Loucy (cell line): ENCODE measurements at regions not wholly inside any gene's neighbourhood (a gene's known extent, or its start where the extent isn't known, plus 50 kb on each side); places are given as distances from the start of the nearest gene placed in this dataset.
A peak's percentile ranks its signal among the peaks of the same experiment; 100 is the strongest.
"Not testable (repeated sequence)": the region's sequence is repeated elsewhere in the genome, so short reads cannot be mapped to it uniquely, and the experiment has no call there.

Experiments used
- H2AFZ ChIP-seq: fragments of 200-600 bp; sonication (generic); 2 replicates; pipeline ENCODE4 v1.6.0; 2016; ENCODE audit warnings: antibody characterized with exemption, mild to moderate bottlenecking, low read length, moderate library complexity
- H3F3A ChIP-seq: fragments of 200-600 bp; 2 replicates; pipeline ENCODE4 v1.6.0; 2016; ENCODE audit warnings: antibody characterized with exemption, low read depth, mild to moderate bottlenecking
- H3K27me3 ChIP-seq: fragments of 200-600 bp; sonication (generic); 2 replicates; pipeline ENCODE4 v1.6.1; 2014; ENCODE audit warnings: low read length, mild to moderate bottlenecking; ENCODE audit not compliant: insufficient read depth, poor library complexity, severe bottlenecking
- H3K36me3 ChIP-seq: fragments of 200-600 bp; sonication (generic); 2 replicates; pipeline ENCODE4 v1.6.1; 2016; ENCODE audit warnings: low read length; ENCODE audit not compliant: insufficient read depth
- H3K4me1 ChIP-seq: fragments of 200-600 bp; sonication (generic); 2 replicates; pipeline ENCODE4 v1.5.1; 2014; ENCODE audit warnings: low read length, mild to moderate bottlenecking; ENCODE audit not compliant: insufficient read depth, poor library complexity, severe bottlenecking
- H3K4me2 ChIP-seq: fragments of 200-600 bp; sonication (generic); 2 replicates; pipeline ENCODE4 v1.6.0; 2014; ENCODE audit warnings: antibody characterized with exemption, low read length, low read depth, mild to moderate bottlenecking; ENCODE audit not compliant: poor library complexity, severe bottlenecking
- H3K4me3 ChIP-seq: fragments of 200-600 bp; sonication (generic); 2 replicates; pipeline ENCODE4 v1.5.1; 2014; ENCODE audit warnings: low read length, mild to moderate bottlenecking, mixed read lengths; ENCODE audit not compliant: poor library complexity, severe bottlenecking
- H3K79me2 ChIP-seq: fragments of 200-600 bp; sonication (generic); 2 replicates; pipeline ENCODE4 v1.6.1; 2014; ENCODE audit warnings: low read length; ENCODE audit not compliant: insufficient read depth
- H3K9ac ChIP-seq: fragments of 200-600 bp; sonication (generic); 2 replicates; pipeline ENCODE4 v1.6.0; 2014; ENCODE audit warnings: mild to moderate bottlenecking, low read depth, low read length, moderate library complexity; ENCODE audit not compliant: poor library complexity, severe bottlenecking
- H3K9me2 ChIP-seq: fragments of 200-600 bp; sonication (generic); replicated peaks from 2 replicates; pipeline ENCODE4 v1.6.1; 2016; ENCODE audit warnings: low read depth, low read length, mixed read lengths
- H3K9me3 ChIP-seq: fragments of 200-600 bp; sonication (generic); 2 replicates; pipeline ENCODE4 v1.6.1; 2014; ENCODE audit warnings: mild to moderate bottlenecking, antibody characterized with exemption, low read length, low read depth; ENCODE audit not compliant: insufficient read depth
- H4K20me1 ChIP-seq: fragments of 200-600 bp; sonication (generic); 2 replicates; pipeline ENCODE4 v1.6.0; 2014; ENCODE audit warnings: antibody characterized with exemption, low read length, mild to moderate bottlenecking; ENCODE audit not compliant: insufficient read depth, poor library complexity, severe bottlenecking
- EZH2phosphoT487 ChIP-seq: fragments of 200-600 bp; IDR thresholded peaks from 2 replicates; pipeline ENCODE4 v1.6.1; 2018; ENCODE audit warnings: antibody characterized with exemption, mild to moderate bottlenecking, moderate library complexity, borderline replicate concordance
- TF ChIP-seq, protein P1 (sequence below): fragments of 200-600 bp; sonication (generic); conservative IDR thresholded peaks from 2 replicates; pipeline ENCODE4 v1.5.1; 2014; ENCODE audit warnings: mild to moderate bottlenecking, antibody characterized with exemption, low read length

DNA sequence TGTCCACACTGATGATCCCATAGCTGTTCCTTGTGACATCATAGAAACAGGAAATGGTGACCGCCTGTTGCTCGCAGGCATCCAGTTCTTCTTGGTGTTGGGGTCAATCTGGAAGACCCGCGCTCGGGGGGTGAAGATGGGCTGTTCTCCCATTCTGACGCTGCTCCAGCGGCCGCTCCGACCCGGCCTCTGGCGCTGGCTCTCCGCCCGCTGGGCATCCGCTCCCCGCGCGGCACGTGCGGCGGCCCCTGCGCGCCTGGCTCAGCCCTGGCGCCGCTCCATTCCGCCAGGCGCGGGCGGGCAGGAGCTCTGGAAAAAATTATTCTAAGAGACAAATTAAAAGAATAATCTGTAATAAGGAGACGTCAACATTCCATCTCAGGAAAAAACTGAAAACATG lies 761.1 kb downstream of the TMEM121 start:
- peaks cover 15% of the 10 kb centered on the region for H3K4me1 ChIP-seq
- H3F3A ChIP-seq = no peaks in the 10 kb centered on the region
- H3K9ac ChIP-seq = no peak overlapping the region
- no peak overlapping the region for H3K4me3 ChIP-seq
- H3K79me2 ChIP-seq = no peaks in the 10 kb centered on the region
- no peak overlapping the region for H3K4me2 ChIP-seq
- H2AFZ ChIP-seq = no peak overlapping the region
- no peaks in the 10 kb centered on the region for H3K9me2 ChIP-seq
- no peaks in the 10 kb centered on the region for H3K27me3 ChIP-seq
- H3K9me3 ChIP-seq = no peaks in the 10 kb centered on the region
- H3K36me3 ChIP-seq = no peaks in the 10 kb centered on the region; the same call in 1 of the 2 replicates
- H4K20me1 ChIP-seq = no peaks in the 10 kb centered on the region
- TF ChIP-seq, protein P1, sequence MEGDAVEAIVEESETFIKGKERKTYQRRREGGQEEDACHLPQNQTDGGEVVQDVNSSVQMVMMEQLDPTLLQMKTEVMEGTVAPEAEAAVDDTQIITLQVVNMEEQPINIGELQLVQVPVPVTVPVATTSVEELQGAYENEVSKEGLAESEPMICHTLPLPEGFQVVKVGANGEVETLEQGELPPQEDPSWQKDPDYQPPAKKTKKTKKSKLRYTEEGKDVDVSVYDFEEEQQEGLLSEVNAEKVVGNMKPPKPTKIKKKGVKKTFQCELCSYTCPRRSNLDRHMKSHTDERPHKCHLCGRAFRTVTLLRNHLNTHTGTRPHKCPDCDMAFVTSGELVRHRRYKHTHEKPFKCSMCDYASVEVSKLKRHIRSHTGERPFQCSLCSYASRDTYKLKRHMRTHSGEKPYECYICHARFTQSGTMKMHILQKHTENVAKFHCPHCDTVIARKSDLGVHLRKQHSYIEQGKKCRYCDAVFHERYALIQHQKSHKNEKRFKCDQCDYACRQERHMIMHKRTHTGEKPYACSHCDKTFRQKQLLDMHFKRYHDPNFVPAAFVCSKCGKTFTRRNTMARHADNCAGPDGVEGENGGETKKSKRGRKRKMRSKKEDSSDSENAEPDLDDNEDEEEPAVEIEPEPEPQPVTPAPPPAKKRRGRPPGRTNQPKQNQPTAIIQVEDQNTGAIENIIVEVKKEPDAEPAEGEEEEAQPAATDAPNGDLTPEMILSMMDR = no peak
- TF ChIP-seq EZH2phosphoT487 = no peak

DNA sequence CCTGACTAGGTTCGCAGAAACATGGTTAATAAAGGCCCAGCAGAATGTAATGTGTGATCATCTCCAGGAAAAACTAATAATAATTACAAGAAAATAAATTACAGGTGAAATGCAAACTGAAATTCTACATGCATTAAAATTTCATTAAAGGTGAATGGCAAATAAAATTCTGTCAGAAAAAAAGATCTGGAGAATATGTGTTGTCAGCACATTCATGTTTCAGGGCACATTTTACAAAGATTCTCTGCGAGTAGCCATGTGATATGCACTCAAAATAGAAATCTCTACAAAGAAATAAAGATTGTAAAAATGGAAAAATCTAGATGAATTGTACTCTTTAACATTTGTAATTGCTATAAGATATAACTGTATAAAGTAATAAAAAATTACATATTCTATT lies 765.2 kb downstream of the TMEM121 start:
- no peaks in the 10 kb centered on the region for H3K9me3 ChIP-seq
- H3K4me2 ChIP-seq = no peak overlapping the region
- no peak overlapping the region for H3K9ac ChIP-seq
- no peaks in the 10 kb centered on the region for H3F3A ChIP-seq
- H4K20me1 ChIP-seq = no peaks in the 10 kb centered on the region
- no peak overlapping the region for H3K4me3 ChIP-seq
- no peaks in the 10 kb centered on the region for H3K36me3 ChIP-seq
- no peak overlapping the region for H2AFZ ChIP-seq
- H3K9me2 ChIP-seq = no peaks in the 10 kb centered on the region
- TF ChIP-seq, protein P1 = no peak
- no peak for TF ChIP-seq EZH2phosphoT487
- H3K79me2 ChIP-seq = no peaks in the 10 kb centered on the region
- peaks cover 32% of the 10 kb centered on the region for H3K4me1 ChIP-seq
- H3K27me3 ChIP-seq = no peaks in the 10 kb centered on the region

DNA sequence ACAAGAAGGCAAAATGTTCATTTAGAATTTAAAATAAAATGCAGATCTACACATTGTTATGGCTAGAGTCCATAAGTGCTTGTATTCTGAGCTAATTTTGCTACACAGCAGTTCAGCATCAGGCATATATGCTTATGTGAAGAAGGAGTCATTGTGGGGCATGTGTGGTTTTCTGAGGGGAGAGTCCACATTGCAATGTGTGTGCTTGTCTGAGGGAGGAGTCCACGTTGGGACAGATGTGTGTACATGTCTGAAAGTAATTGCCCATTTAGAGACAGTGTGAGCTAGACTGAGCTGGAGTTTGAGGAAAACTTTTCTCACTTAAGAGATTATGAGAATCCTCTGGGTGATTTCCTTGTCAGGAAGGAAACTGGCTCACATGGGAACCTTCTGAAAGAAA lies 767.9 kb downstream of the TMEM121 start:
- Histone ChIP-seq H3K9me2 (no peaks in the 10 kb centered on the region), H3K36me3 (no peaks in the 10 kb centered on the region), H3K4me1 (peaks cover 29% of the 10 kb centered on the region), H3K79me2 (no peaks in the 10 kb centered on the region), H3K4me3 (no peak overlapping the region), H3F3A (no peaks in the 10 kb centered on the region), H3K4me2 (no peak overlapping the region), H4K20me1 (no peaks in the 10 kb centered on the region), H3K9me3 (peaks cover 5% of the 10 kb centered on the region; the same call in 1 of the 2 replicates), H3K9ac (peak overlapping the region; percentile 7), H2AFZ (no peak overlapping the region), H3K27me3 (no peaks in the 10 kb centered on the region)
- TF ChIP-seq EZH2phosphoT487 = no peak
- TF ChIP-seq, protein P1 = no peak

DNA sequence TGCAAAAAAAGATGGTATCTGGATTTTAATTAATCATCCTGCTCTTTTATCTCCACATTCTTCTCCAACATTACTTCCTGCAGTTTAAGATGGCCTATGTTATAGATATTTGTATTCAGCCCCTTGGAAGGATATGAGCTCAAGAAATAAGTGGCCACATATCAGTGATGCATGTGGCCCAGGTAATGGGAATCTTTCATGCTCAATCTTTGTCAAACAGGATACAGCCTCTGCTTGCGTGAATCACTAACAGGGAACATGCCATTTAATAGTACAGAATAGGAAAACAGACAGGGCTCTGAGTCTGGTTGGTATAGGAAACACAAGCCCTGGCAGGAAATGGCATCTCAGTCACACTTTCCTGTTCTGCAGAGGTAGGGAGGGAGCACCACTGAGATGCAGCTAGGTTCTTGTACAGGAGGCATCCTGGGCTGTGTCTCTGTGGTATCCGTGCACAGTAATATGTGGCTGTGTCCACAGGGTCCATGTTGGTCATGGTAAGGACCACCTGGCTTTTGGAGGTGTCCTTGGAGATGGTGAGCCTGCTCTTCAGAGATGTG lies 774.6 kb downstream of the TMEM121 start:
- peaks cover 11% of the 10 kb centered on the region for H3F3A ChIP-seq
- H2AFZ ChIP-seq, H3K27me3 ChIP-seq, H3K79me2 ChIP-seq, H3K36me3 ChIP-seq, H3K9me2 ChIP-seq, H4K20me1 ChIP-seq, H3K9me3 ChIP-seq: not testable (repeated sequence)
- H3K9ac ChIP-seq = peak overlapping the region; percentile 65
- peak overlapping the region; percentile 88 for H3K4me2 ChIP-seq
- peaks cover 45% of the 10 kb centered on the region for H3K4me1 ChIP-seq
- H3K4me3 ChIP-seq = peak overlapping the region; percentile 61

DNA sequence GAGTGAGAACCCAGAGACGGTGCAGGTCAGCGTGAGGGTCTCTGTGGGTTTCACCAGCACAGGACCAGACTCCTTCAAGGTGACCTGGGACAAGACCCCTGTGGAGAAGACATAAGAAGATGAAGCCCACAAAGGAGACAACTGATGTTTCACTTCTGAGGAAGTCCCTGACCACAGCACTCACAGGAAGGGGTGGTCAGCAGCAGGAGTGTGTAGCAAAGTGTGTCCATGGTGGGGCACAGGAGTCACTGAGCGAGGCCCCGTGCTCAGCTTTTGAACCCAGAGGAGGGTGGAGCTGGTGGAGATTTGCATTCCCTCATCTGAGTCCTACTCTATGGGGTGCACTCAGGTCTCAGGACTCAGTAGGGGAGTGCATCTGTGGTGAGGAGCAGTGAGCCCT lies 775.2 kb downstream of the TMEM121 start:
- H3K27me3 ChIP-seq, H3K9me3 ChIP-seq, H3K79me2 ChIP-seq, H2AFZ ChIP-seq, H3K36me3 ChIP-seq, H4K20me1 ChIP-seq, H3K9me2 ChIP-seq: not testable (repeated sequence)
- H3K4me2 ChIP-seq = peak overlapping the region; percentile 88
- H3K4me3 ChIP-seq = peak overlapping the region; percentile 61
- peaks cover 11% of the 10 kb centered on the region for H3F3A ChIP-seq
- H3K9ac ChIP-seq = peak overlapping the region; percentile 65
- H3K4me1 ChIP-seq = peaks cover 45% of the 10 kb centered on the region
